HG02763 (cell line): ENCODE measurements at regions not wholly inside any gene's neighbourhood (a gene's known extent, or its start where the extent isn't known, plus 50 kb on each side); places are given as distances from the start of the nearest gene placed in this dataset.
"Not testable (repeated sequence)": the region's sequence is repeated elsewhere in the genome, so short reads cannot be mapped to it uniquely, and the experiment has no call there.

Experiments used
- ATAC-seq: cut with Tn5 transposase; IDR thresholded peaks from one replicate; pipeline ENCODE4 v1.9.1; 2021; ENCODE audit warnings: mild to moderate bottlenecking, moderate library complexity; ENCODE audit not compliant: unreplicated experiment

DNA sequence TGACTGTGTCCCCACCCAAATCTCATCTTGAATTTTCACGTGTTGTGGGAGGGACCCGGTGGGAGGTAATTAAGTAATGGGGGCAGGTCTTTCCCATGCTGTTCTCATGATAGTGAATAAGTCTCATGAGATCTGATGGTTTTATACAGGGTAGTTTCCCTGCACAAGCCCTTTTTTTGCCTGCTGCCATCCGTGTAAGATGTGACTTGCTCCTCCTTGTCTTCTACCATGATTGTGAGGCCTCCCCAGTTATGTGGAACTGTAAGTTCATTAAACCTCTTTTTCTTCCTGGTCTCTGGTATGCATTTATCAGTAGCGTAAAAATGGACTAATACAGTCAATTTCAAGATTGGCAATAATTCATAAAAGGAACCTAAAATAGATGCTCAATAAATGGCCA is 261.0 kb downstream of the ETV1 start:
- not testable (repeated sequence) for ATAC-seq

- ATAC-seq: no peak
Measured at GRCh38 chr7:13731643-13732042, 257.8 kb downstream of the ETV1 start.

DNA sequence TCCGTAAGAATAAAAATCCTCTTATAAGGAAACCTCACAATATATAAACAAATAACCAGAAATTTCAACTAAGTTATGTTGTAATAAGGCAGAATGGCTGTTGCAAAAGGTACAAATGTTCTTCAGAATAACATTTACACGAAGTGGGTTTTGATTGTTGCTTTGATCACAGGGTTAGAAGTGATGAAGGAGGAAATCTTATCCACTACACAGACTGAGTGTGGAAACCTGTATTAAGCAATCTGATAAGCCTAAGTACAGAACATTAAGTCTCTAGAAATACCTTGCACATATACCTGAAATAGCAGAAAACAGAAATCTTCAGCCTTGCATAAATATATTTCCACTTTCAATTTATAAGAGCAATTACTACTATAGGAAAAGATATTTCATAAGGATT is 251.9 kb downstream of the ETV1 start:
- no peak for ATAC-seq

DNA sequence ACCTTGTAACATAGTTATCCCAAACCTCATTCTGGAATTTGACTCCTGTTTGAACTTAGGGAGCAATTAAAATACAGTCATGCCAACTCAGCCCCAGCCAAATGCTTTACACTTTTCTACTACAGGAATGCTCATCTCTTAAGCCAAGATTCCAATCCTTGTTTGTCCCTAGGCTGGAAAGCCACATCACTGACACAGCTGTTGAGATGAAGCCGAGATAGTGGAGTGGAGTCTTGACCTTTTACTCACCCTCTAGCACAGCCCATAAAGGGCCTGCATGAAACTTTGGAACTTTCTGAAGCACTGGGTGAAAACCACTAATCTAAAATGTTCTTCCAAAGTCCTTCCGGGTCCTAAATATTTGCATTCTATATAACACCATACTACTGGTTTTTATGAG is 247.3 kb downstream of the ETV1 start:
- ATAC-seq: no peak

DNA sequence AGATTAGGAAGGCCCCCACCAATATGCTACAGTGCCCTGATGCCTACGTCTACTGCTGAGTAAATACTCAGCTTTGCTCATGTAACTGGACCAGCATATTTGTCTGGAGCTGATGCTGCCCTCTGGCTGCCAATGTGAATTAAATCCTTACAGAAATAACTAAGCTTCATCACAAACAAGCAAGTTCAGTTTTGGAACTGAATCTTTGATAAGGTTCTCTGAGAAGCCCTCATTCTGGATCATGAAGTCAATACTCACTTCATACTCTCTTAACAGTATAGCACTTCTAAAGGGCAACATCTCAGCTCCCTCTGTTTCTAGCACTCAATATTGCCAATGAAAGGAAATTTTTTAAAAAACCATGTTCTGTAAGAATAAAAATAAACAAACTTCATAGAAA is 246.7 kb downstream of the ETV1 start:
- ATAC-seq: no peak

- no peak for ATAC-seq
Measured at GRCh38 chr7:13743226-13743625, 246.2 kb downstream of the ETV1 start.

DNA sequence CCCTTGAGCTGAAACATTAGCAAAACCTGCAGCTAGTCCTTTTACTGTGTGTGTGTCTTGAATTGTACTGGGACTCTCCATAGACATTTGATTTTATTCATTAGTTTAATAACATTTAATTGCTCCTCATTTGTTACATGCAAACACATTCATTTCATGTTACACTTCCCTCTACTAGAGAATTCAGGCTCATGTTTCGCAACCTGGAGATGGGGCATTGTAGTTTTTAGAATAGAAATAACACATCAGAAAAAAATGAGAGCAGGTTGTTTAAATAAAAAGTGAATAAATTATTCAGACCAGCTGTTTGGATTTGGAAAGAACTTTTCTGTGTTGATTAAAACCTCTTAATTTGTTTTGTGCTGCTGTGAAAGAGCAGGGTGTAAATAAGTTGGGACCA is 243.9 kb downstream of the ETV1 start:
- no peak for ATAC-seq

DNA sequence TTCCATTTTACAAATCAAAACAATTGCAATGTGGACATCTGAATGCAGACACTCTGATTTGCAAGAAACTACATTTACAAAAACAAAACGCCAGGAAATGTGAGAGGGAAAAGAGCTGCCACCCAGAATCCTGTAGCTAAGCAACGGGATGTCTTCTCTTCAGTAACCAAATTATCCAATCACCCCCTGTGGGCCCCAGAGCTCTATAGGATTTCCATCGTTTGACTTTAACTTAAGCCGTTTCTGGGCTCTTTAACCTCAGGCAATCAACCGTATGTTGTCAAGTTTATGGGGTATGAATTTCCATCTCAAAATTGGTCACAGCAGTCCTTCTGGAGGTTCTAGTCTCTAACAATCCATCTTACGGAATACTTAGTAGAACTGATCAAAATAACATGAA is 240.5 kb downstream of the ETV1 start:
- ATAC-seq: no peak

GRCh38 chr7:13749636-13750035 is 239.8 kb downstream of the ETV1 start:
- no peak for ATAC-seq

- ATAC-seq: no peak
Measured at GRCh38 chr7:13751766-13752165, 237.7 kb downstream of the ETV1 start.

- no peak for ATAC-seq
Measured at GRCh38 chr7:13757841-13758240, 231.6 kb downstream of the ETV1 start.

GRCh38 chr7:13765853-13766252 is 223.6 kb downstream of the ETV1 start:
- not testable (repeated sequence) for ATAC-seq

DNA sequence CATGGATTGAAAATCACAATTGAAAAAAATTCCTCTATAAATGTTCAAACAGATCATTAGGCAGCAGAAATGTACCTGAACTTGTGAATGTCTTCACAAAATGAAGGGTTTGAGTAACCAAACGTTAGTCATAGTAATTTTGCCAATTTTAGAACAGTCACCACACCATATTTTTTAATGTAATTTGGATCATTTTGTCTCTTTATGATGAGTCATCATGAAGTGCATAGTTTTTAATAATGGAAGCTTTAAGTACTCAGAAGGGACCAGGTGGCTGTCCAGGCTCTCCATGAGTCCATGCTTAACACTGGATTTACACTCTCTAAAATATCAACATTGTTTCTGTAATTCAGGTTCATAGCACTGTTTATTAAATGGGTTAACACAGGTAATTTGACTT is 219.2 kb downstream of the ETV1 start:
- no peak for ATAC-seq

DNA sequence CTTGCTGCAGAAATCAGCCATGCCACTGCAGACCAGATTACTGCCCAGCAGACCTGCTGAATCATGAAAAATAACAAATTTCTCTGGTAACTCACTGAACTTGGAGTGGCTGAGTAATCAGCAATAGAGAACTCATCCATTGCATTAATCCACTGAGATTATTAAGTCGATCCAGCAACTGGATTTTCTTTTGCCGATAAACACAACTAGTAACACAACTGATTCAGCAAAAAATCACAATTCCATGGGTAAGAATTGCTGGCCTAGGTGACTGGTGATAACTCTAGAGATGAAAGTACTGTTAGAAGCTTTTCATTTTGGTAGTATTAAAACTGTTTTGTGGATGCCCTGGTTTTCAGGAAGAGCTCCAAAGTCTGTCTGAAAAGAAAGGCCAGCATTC is 214.5 kb downstream of the ETV1 start:
- no peak for ATAC-seq

- no peak for ATAC-seq
Measured at GRCh38 chr7:13777242-13777641, 212.2 kb downstream of the ETV1 start.

DNA sequence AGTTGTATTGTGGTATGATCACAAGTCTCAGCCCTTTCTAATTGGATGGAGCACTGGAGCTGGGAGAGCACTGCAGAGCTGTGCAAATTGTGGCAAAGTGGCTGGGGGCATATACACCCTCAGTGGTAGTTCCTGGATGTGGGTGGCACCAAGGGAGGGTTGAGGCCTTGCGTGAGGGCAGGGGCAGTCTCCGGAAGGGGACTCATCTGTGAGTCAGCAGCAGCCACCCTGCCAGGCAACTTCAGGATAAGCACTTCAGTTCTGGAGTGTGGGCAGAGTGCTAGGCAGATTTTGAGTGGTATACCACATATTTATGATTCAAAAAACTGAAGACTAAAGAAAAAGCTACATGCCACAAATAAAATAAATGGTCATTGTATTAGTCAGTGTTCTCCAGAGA is 210.5 kb downstream of the ETV1 start:
- no peak for ATAC-seq

- no peak for ATAC-seq
Measured at GRCh38 chr7:13790611-13791010, 198.9 kb downstream of the ETV1 start.

DNA sequence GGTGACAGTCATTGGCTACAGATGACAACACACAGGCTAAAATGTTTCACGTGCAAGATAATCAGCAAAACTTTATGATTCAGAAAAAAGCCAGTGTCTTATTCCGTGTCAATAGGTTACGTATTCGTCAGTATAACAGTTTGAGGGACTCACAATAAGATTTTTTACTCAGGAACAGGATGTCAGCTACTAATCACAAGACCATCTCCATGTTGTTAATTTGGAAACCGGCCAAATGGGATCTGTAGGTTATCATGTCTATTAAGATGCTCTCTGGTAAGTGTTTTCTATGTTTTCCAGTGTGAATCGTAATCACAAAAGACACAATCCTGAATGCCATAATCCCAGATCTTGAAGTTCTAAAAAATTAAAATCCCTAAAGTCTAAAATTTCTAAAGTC is 197.3 kb downstream of the ETV1 start:
- ATAC-seq: no peak

DNA sequence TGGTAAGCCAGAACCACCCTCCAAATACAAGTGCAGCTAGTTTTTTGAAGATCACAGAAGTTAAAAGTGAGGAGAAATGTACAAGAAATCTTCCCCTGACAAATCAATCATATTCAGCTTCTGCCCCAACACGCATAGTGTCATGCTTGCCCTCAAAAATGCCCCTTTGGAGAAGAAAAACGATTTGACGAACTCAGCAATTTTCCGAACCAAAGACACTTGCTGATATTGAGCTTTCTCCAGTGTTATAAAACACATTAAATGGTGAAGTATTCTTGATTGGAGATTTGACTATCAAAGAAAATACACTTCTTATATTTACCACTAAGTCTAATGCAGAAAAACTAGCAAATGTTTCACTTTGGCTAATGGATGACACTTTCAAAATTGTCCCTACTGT is 195.5 kb downstream of the ETV1 start:
- no peak for ATAC-seq

GRCh38 chr7:13794581-13794980 is 194.9 kb downstream of the ETV1 start:
- ATAC-seq: no peak

DNA sequence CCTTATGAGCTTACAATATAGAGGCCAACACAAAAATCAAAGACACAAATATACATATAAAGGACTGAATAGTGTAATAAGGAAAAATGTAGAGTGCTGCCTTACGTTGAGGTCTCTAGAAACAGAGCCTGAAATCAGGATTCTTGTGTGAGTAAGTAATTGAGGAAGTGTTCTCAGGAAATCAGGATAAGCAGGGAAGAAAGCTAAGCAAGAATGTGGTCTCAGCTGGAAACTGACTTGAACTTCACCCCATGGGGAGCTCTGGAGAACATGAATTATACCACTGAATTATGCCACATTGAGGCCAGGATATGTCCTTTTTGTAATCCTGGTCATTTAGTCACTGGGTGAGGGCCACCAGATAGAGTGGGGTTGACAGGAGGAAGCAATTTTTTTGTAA is 191.9 kb downstream of the ETV1 start:
- ATAC-seq: no peak

GRCh38 chr7:13800694-13801448 is 188.6 kb downstream of the ETV1 start:
- ATAC-seq: no peak

DNA sequence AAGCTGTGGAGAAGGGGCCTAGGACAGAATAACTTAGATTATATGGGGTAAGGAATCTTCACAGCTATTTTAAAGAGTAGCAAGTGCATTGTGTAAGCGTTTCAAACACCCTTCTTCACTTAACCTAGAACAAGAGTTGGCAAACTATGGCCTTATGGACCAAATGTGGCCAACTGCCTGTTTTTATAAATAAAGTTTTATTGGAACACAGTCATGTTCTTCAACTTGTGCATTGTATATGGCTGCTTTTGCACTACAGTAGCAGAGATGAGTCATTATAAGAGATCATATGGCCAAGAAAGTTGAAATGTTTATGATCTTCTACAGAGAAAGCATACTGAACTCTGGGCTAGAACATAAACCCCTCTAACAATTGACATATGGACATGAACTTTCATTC is 187.8 kb downstream of the ETV1 start:
- no peak for ATAC-seq
